C4-2B (cell line): ENCODE measurements at regions not wholly inside any gene's neighbourhood (a gene's known extent, or its start where the extent isn't known, plus 50 kb on each side); places are given as distances from the start of the nearest gene placed in this dataset.

Source experiments
- H3K27ac ChIP-seq: fragments of 450-650 bp; 2 replicates; pipeline ENCODE4 v1.5.1; 2017
- ZFX ChIP-seq: fragments of 450-650 bp; IDR thresholded peaks from 2 replicates; pipeline ENCODE4 v1.6.1; 2017
- TF ChIP-seq, protein P1 (sequence below): fragments of 450-650 bp; conservative IDR thresholded peaks from 2 replicates; pipeline ENCODE4 v1.5.1; 2017; ENCODE audit warnings: mild to moderate bottlenecking

DNA sequence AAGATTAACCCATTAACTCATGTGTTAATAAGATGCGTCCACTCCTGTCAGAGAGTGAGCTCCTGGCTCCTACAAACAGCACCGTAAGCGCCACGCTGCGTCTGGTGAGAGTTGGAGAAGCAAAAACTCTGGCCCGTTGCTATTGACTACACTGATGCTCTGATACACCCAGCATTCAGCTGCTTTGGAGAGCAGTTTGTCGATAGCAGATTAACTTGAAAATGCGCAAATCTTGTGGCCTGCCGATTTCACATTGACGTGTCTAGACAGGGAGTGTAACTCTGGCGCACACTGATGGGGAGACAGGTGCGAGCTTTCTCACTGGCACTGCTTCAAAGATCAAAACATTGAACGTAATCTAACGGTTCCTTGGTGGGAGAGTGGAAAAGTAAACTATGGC lies 151.7 kb upstream of the RPS6KA2 start:
- H3K27ac ChIP-seq, result no peak overlapping the region
- TF ChIP-seq, protein P1, sequence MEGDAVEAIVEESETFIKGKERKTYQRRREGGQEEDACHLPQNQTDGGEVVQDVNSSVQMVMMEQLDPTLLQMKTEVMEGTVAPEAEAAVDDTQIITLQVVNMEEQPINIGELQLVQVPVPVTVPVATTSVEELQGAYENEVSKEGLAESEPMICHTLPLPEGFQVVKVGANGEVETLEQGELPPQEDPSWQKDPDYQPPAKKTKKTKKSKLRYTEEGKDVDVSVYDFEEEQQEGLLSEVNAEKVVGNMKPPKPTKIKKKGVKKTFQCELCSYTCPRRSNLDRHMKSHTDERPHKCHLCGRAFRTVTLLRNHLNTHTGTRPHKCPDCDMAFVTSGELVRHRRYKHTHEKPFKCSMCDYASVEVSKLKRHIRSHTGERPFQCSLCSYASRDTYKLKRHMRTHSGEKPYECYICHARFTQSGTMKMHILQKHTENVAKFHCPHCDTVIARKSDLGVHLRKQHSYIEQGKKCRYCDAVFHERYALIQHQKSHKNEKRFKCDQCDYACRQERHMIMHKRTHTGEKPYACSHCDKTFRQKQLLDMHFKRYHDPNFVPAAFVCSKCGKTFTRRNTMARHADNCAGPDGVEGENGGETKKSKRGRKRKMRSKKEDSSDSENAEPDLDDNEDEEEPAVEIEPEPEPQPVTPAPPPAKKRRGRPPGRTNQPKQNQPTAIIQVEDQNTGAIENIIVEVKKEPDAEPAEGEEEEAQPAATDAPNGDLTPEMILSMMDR, result no peak
- no peak for TF ChIP-seq ZFX

DNA sequence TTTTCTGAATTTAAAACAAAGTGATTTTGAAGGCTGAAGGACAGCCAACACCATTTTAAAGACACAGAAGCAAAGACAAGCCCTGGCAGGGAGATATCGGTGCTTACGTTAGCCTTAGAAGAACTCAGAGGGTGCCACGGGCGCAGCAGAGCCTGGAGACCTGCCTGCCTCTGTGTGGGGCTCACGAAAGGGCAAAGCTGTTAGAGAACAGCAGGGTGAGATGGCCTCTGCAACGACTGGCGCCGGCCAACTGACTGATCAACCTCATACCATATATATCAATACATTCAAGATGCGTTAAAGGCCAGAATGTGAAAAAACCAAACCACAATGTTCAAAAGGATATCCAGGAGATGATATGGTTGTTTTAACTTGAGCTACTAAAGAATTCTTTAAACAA lies 151.0 kb upstream of the RPS6KA2 start:
- H3K27ac ChIP-seq, result no peak overlapping the region
- no peak for TF ChIP-seq ZFX
- TF ChIP-seq, protein P1, result no peak

DNA sequence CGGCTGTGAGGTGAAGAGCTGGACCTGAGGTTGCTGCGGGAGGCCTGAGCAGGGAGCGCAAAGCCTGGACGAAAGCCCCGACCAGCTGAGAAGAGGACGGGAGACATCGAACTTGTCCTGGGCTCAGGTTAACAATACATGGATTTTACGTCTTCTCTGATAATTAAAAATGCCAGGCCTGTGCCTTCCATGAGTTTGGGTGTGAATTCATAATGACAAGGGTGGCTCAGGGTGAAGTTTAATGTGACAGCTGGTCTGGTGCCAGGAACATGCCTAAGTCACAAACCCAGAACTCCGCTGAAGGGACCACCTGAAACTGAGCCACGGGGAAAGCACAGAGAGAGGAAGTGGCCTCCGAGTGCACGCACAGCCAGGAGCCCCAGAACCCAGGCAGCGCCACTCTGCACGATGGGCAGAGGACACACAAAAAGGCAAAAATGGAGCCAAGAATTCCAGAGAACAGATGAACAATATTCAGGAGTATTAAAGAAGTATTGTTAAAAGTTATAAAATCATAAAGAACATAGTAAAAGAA lies 150.1 kb upstream of the RPS6KA2 start:
- TF ChIP-seq, protein P1, result no peak
- H3K27ac ChIP-seq, result no peak overlapping the region

DNA sequence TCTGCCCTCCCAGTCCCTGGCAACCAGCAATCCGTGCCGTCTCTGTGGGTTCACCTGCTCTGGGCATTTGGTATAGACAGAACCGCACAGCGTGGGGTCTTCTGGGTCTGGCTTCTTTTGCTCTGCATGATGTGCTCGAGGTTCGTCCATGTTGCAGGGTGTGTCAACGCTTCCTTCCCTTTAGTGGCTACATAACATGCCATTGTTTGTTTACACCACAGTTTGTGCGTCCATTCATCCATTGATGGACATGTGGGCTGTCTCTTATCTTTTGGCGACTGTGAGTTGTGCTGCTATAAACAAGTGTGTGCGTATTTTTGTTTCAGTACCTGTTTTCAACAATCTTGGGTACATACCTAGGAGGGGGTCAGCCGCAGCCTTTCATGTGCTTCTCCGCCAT lies 149.5 kb upstream of the RPS6KA2 start:
- no peak overlapping the region for H3K27ac ChIP-seq
- TF ChIP-seq ZFX, result no peak

DNA sequence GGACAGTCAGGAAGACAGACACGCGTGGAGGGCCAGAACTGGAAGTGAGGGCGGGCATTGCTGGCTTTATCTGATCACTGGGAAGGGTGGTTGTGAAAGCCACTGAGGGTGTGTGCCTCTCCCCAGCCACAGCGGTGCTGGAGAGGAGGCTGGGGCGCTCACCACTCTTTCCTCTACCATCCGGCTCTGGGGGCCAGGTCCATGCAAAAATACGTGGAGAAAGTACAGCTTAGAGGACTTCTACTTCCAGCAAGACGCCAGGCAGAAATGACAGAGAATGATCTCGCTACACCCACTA lies 148.8 kb upstream of the RPS6KA2 start:
- TF ChIP-seq ZFX, result no peak
- TF ChIP-seq, protein P1, result no peak
- no peak overlapping the region for H3K27ac ChIP-seq

DNA sequence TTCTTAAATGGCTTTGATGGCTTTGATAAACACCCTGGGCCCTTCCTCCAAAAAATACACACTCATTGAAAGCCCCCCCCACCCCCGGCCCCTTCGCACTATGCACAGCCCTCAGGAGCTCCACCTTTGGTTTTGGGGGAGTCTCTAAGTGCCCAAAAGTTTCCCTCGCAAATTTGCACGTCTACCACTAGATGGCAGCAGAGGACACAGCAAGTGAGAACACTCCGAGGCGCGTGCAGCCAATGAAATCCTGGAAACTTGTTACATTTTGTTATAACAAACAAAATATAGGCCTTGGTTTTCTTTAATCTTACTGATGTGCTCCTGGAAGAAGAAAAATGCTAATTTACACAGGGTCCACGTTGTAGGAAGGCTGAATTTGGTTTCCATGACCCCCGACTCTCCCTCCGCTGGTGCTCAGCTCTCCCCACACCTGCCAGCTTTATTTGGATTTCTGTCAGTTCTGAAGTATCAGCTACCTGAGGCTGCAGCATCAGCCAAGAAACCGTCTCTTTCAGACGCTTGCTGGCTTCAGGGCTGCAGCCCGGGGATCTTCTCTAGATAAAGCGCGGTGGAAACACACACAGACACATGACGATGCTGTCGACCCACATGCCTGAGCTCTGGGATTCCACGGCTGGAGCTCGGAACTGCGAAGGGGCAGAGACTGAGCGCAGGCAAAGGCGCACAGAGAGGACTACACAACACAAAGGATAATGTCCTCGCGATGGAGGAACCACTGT lies 148.3 kb upstream of the RPS6KA2 start:
- no peak overlapping the region for H3K27ac ChIP-seq

DNA sequence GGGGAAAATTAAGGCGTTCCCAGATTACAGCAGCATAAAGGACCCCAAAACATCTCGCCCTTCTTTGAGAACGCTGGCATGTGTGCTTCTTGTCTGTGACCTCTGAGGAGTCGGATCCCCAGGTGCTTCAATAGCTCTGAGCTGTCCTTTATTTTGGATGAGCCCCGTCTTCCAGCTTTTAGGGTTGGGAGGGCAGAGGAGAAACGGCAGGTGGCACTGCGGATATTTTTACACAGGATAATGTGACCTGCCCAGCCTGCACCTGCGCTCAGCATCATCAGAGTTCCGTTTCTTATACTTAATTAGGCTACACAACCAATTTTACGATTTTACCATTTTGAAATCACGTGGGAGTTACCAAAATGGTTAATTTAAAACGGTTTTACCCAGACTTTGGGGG lies 147.7 kb upstream of the RPS6KA2 start:
- H3K27ac ChIP-seq, result no peak overlapping the region
- TF ChIP-seq ZFX, result no peak
- TF ChIP-seq, protein P1, result no peak

More for the DNA sequence above, 148.3 kb upstream of the RPS6KA2 start:
- TF ChIP-seq ZFX, result no peak
- TF ChIP-seq, protein P1, result peak; percentile 87

DNA sequence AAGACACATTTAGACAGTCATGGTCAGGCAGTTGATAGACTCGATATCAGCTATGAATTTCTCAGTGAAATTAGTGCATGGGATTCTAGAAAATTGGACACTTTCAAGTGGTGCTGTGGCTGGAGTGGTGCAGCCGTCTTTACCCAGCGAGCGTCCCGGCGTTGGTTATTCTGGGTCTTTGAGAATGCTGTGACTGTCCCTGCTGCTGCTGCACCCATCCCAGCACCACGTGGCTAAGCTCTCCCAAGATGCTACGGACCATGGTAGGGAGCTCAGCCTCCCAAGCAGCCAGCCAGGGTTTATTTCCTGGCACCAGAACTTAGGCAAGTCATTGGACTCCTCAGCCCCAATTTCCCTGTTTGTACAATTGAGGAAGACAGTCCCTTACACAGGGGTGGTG lies 147.2 kb upstream of the RPS6KA2 start:
- H3K27ac ChIP-seq, result no peak overlapping the region
- TF ChIP-seq ZFX, result no peak
- TF ChIP-seq, protein P1, result no peak
